ENCODE measurements at regions not wholly inside any gene's neighbourhood (a gene's known extent, or its start where the extent isn't known, plus 50 kb on each side); places are given as distances from the start of the nearest gene placed in this dataset.

- no peak for TF ChIP-seq SIN3A (IDR thresholded peaks at IDR 0.05; ENCODE audit: borderline replicate concordance in 2 of 2, control insufficient read depth in 1 of 2, low read depth in 2 of 2, low read length in 2 of 2)
- no peak for TF ChIP-seq TCF7L2 (IDR thresholded peaks at IDR 0.05; ENCODE audit: low read depth, low read length)
- no peak for TF ChIP-seq CLOCK (CRISPR knock-in tag; IDR thresholded peaks at IDR 0.05; ENCODE audit: borderline replicate concordance)
- no peak for TF ChIP-seq SREBF1 (IDR thresholded peaks at IDR 0.05; ENCODE audit: borderline replicate concordance, low read depth, low read length)
- TF ChIP-seq SLC30A9 (CRISPR knock-in tag; IDR thresholded peaks at IDR 0.05) = no peak
- no peak for TF ChIP-seq JUND (IDR thresholded peaks at IDR 0.05; ENCODE audit: borderline replicate concordance, low read depth, low read length)
- TF ChIP-seq JUND (tag; IDR thresholded peaks at IDR 0.05; ENCODE audit: borderline replicate concordance, low read depth, low read length) = no peak
- no peak for TF ChIP-seq CEBPB (tag; IDR thresholded peaks at IDR 0.05)
- TF ChIP-seq HSF4 (CRISPR knock-in tag; IDR thresholded peaks at IDR 0.05; ENCODE audit: borderline replicate concordance) = no peak
These were observed 101.6 kb upstream of the PLPP4 start for GRCh38 chr10:120355425-120355824.
